Activated CD8-positive, alpha-beta memory T cell treated with anti-CD3 and anti-CD28 coated beads for 24 hours (primary cell): ENCODE measurements at regions not wholly inside any gene's neighbourhood (a gene's known extent, or its start where the extent isn't known, plus 50 kb on each side); places are given as distances from the start of the nearest gene placed in this dataset.
"Not testable (repeated sequence)": the region's sequence is repeated elsewhere in the genome, so short reads cannot be mapped to it uniquely, and the experiment has no call there.

ENCODE experiments used
- DNase-seq: peaks from one replicate; pipeline ENCODE4 v3.0.0-alpha.2; 2020

DNA sequence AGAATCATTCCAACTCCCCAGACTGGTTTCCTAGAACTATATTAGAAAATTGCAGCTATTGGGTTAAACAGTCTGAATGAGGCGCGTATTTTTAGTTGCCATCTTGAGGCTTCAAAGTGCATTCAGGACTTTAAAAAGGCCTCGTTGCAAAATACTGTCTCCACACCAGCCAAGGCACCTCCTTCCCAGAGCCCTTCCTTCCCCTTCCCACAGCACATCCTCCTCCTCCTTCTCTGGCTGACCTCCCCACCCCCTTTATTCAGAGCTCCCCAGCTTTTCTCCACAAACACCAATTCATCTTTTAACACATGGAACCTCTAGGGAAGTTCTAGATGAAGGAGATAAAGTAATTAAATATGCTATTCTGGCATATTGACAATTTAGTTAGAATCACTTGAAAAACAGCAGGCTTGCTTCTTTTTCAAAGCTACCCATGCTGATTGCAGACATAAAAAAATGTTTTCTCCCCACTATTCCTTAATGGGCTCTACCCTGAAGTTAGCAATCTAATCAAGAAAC is 90.3 kb downstream of the RTP5 start:
- no peak for DNase-seq

GRCh38 chr2:241961454-241961853 is 91.9 kb downstream of the RTP5 start:
- DNase-seq, result no peak

DNA sequence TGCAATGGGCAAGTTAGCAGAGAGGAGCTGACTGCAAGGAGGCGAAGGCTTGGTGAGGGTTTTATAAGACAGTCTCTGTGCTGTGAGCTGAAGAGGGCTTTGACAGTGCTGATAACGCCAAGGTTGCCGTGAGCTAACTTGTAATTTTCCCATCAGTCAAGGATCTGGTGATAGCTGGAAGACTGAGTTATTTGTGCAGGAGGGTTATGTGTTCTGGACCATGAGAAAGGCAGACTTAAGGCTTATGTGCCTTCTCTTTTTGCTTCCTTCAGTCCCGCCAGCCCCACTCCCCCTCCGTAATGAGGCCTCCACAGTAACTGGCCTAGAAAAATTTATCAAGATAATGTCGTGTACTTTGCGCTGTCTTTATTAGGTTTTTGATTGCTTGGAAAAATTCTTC is 94.6 kb downstream of the RTP5 start:
- no peak for DNase-seq

- peak; percentile 86 for DNase-seq
These were observed 96.4 kb downstream of the RTP5 start for GRCh38 chr2:241965931-241966412.

DNA sequence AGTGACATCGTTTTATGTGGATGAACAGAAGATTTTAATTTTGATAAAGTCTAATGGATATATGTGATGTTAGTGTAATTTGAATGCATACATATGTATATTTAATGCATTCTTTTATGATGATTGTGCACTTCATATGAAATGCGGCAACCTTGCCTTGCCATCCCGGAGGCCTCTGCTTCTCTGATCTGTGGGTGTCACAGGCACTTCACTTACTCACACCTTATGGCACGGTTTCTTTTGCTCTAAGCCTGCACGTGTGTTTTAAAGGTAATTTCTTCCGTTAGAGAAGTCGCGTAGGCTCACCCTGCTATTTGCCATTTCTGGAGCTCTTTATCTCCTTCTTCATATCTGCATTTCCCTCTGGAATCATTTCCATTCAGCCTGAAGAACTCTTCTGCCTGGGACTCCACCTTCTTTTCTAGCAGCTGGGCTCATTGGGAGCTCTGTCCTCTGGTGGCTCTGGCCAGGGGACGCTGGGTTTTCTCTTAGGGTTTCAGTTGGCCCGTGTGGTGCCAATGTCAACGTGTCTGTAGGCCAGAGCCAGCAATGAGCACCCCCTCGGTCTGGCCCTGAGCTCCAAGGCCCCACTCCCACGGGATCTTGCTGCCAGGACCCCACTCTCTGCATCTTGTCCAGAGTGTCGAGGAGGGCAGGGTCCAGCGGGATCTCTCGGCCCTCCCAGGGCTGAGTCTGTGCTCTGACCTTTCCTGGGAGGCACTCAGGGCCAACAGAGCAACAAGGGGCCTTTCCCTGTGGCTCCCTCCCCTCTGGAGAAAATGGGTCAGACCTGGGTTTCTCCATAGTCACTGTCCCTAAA is 97.3 kb downstream of the RTP5 start:
- no peak for DNase-seq

- DNase-seq, result no peak
These were observed 98.1 kb downstream of the RTP5 start for GRCh38 chr2:241967467-241968144.

GRCh38 chr2:241968417-241968816 is 98.9 kb downstream of the RTP5 start:
- DNase-seq, result no peak

GRCh38 chr2:241969182-241969581 is 99.7 kb downstream of the RTP5 start:
- not testable (repeated sequence) for DNase-seq

GRCh38 chr2:241970716-241971115 is 101.2 kb downstream of the RTP5 start:
- no peak for DNase-seq

DNA sequence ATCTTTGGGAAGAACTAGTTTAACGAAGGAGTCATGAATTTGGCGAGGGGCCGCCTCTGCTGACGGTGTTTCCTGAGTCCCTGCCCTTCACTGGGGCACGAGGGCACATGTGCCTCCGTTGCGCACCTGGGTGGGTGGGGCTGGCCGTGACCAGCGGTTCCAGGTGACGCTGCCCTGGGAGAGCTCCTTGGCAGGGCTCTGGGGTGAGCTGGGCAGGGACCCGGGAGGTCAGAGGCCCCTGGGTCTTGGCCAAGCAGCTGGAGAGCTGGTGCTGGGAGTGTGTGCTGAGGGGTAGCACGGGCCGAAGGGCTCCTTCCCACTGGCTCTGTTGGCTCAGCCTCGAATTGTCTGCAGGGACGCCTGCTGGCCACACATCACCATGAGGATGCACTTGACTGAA is 104.6 kb downstream of the RTP5 start:
- DNase-seq, result no peak

DNA sequence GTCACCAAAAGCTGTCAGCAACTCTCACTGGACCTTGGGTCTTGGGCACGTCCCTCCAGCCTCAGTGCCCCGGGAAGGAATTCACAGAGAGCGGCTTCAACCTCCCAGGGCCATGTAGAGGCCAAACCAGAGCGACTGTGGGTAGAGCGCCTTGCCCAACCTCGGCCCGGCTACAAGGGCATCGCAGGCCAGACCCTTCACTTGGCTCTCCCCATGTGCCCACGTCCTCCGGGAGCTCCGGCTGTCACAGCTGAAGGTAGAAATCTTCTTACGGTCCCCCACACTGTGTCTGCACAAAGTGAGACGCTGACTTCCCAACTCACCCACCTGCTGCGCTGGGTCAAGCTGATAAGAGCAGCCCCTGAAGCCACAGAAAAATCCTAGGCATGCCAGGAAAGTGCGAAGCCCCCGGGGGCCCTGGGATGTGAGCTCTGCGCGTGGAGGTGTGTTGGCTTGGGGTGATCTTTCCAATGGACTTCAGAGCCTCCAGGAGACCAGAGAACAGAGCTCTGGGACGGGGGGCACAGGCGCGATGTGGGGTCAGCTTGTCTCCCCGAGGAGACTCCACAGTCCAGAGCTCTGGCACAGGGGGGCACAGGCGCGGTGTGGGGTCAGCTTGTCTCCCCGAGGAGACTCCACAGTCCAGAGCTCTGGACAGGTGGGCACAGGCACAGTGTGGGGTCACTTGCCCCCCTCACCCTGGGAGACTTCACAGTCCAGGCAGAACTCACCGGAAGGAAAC is 105.5 kb downstream of the RTP5 start:
- no peak for DNase-seq

DNA sequence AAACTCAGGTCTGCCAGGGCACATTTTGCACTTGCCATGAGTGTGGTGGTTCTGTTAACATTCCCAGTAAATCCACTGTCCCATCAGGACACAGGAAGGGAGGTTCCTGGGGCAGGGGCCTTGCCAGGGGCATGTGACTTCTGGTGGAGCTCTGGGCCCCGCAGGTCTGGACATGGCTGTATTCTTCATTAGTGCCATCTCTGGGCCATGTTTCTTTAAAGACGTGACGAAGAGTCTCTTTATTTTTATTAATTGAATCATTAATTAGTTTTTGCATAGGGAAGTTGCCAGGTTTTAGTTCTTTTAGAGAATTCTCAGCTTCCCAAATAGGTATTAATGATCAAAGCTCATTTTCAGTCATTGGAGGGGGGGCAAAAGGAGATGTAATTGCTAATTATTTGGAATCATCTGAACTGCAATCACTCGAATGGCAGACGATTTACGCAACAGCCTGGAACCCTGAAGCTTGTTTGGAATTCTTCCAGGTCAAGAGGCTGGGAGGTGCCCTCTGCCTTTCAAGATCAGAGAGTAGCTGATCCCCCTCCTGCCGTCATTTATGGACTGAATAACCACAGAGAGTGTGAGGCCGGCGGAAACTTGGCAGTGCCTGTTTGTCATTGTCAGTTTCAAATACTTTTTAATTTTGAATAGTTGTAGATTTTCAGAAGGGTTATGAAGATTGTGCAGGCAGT is 106.2 kb downstream of the RTP5 start:
- DNase-seq, result no peak

- no peak for DNase-seq
These were observed 106.8 kb downstream of the RTP5 start for GRCh38 chr2:241976296-241976695.

- no peak for DNase-seq
These were observed 108.2 kb downstream of the RTP5 start for GRCh38 chr2:241977557-241978300.

DNA sequence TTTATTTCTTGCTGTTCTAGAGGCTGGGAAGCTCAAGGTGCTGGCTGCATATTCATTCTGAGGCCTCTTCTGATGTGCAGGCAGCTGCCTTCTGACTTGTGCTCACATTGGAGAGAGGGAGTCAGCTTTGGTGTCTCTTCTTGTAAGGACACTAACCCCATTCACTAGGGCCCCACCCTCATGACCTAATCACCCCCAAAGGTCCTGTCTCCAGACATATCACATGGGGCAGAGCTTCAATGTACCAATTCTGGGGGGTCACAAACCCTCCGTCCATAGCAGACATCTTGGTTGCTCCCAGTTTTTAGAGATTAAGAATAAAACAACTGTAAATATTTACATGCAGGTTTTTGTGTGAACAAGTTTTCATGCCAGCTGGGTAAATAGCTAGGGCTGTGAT is 109.1 kb downstream of the RTP5 start:
- no peak for DNase-seq

DNA sequence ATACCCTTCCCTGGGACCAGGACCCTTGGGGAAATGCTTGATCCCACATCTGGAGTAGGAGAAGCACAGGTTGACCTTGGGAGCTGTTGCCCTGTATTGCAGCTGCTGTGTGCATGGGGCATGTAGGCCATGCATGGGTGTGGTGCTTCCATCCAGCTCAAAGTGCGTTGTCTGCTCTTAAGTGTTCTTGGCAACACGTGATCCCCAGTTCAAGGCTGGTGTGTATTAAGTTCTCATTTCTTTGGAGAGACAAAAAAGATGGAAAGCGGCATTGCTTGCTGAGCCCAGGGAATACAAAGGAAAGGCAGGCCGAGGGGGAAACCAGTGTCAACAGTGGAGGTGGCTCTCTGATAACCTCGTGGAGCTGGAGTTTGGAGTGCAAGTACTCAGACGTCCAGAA is 110.7 kb downstream of the RTP5 start:
- no peak for DNase-seq

- DNase-seq, result no peak
These were observed 111.7 kb downstream of the RTP5 start for GRCh38 chr2:241981076-241981700.

- DNase-seq, result no peak
These were observed 113.4 kb downstream of the RTP5 start for GRCh38 chr2:241982706-241983570.

DNA sequence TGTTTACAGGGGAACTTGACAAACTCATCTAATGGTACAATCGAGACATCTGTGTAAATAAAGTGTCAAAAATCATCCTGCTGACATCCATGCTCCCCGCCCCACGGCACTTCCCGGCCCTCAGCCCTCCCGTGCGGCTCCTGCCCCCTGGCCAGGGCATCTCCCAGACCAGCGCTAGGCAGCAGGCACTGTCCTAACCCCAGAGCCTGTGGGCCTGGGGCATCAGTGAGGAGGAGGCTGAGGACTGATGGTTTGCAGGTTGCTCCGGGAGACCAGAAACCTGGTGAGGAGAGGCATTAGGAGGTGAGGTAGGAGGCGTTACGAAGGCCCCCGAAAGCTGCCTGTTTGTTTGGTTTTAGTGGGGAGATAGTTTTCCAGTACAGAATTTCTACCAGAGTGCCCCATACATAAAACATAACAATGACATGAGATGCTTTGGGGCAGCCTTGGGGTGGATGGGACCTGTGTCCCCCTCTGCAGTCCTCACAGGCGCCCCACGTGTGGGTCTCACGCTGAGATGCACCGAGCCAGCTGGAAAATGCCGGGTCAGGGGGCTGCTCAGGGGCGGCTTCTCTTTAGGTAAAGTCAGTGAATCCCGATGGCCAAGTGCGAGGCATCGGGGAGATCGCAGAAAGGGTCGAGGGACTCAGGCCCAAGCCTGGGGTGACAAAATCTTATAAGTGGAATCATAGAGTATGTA is 114.2 kb downstream of the RTP5 start:
- DNase-seq, result no peak

GRCh38 chr2:241984271-241984655 is 114.7 kb downstream of the RTP5 start:
- DNase-seq, result peak; percentile 47
